Spleen (tissue), 7 donors: ENCODE measurements at regions not wholly inside any gene's neighbourhood (a gene's known extent, or its start where the extent isn't known, plus 50 kb on each side); places are given as distances from the start of the nearest gene placed in this dataset.

Experiments used
- CTCF ChIP-seq, 11 experiments: fragments of 200-600 bp in 7 of 11; fragments of 450-650 bp in 4 of 11; sonication (generic) in 4 of 11; IDR thresholded peaks in 8 of 11; conservative IDR thresholded peaks in 3 of 11; 1 replicate in 7 of 11; 2 replicates in 4 of 11; pipeline versions ENCODE4 v1.4.0 to v1.8.0; 2016 to 2021; ENCODE audit warnings: antibody characterized with exemption in 11 of 11, inconsistent platforms in 4 of 11, mild to moderate bottlenecking in 1 of 11
- POLR2A ChIP-seq, 3 donors: fragments of 450-650 bp; IDR thresholded peaks; one replicate each; pipeline ENCODE4 v1.5.1; 2017; ENCODE audit warnings: antibody characterized with exemption in 3 of 3, mild to moderate bottlenecking in 1 of 3
- donor health status: DM: no; HTN: no; CAD: no; lungs with moderate emphysema.
- donor health status: DM: no; HTN: no; CAD: no.
- donor health status: DM: no; HTN: no; CAD: no.

GRCh38 chr7:110281362-110281761, 809.6 kb upstream of the LRRN3 start:
- no peak for TF ChIP-seq POLR2A (IDR thresholded peaks at IDR 0.05)
- TF ChIP-seq CTCF (IDR thresholded peaks at IDR 0.05 in 8 of 11, conservative IDR thresholded peaks at IDR 0.05 in 3 of 11) = no peak
